Testis (tissue), 2 donors: ENCODE measurements at regions not wholly inside any gene's neighbourhood (a gene's known extent, or its start where the extent isn't known, plus 50 kb on each side); places are given as distances from the start of the nearest gene placed in this dataset.
"Not testable (repeated sequence)": the region's sequence is repeated elsewhere in the genome, so short reads cannot be mapped to it uniquely, and the experiment has no call there.

Source experiments
- CTCF ChIP-seq, 3 experiments: fragments of 450-650 bp in 2 of 3; fragments of 200-600 bp in 1 of 3; sonication (generic) in 1 of 3; IDR thresholded peaks; one replicate each; pipeline ENCODE4 v1.5.1; 2016 to 2019; ENCODE audit warnings: antibody characterized with exemption in 3 of 3, mild to moderate bottlenecking in 2 of 3, moderate library complexity in 1 of 3
- POLR2A ChIP-seq: fragments of 450-650 bp; IDR thresholded peaks from one replicate; pipeline ENCODE4 v1.6.1; 2017; ENCODE audit warnings: antibody characterized with exemption, mild to moderate bottlenecking, moderate library complexity

DNA sequence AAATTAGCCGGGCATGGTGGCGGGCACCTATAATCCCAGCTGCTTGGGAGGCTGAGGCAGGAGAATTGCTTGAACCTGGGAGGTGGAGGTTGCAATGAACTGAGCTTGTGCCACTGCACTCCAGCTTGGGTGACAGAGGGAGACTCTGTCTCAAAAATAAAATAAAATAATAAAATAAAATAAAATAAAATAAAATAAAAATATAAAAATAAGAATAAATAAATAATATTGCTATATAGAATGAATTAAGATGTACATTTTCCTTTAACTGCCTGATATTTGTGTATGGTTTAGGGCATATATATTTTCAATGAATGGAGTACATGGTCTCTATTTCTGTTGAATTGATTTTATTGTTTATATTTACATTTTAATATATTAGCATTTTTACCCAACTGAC is 1156.7 kb upstream of the PRR20A start:
- not testable (repeated sequence) for TF ChIP-seq CTCF (IDR thresholded peaks at IDR 0.05); POLR2A
